SK-N-SH (cell line): ENCODE measurements at regions not wholly inside any gene's neighbourhood (a gene's known extent, or its start where the extent isn't known, plus 50 kb on each side); places are given as distances from the start of the nearest gene placed in this dataset.

Source experiments
- CTCF ChIA-PET: fragments of 300-600, 350-600 bp; formaldehyde crosslinking; extraction: SDS; loops from one replicate; lab custom pipeline; 2021; lab: Yijun Ruan, JAX
- POLR2A ChIA-PET: fragments of 350-600 bp; sonication (Branson Sonifier 250); formaldehyde crosslinking; extraction: SDS; loops from one replicate; lab custom pipeline; 2020; ENCODE audit warnings: antibody characterized with exemption, inconsistent platforms; lab: Yijun Ruan, JAX
- DNase-seq: peaks from one replicate; pipeline ENCODE4 v3.0.0; 2012
- H2AFZ ChIP-seq: fragments of 200-600 bp; sonication (generic); 2 replicates; pipeline ENCODE4 v1.8.1; 2016; ENCODE audit warnings: antibody characterized with exemption, mild to moderate bottlenecking, low read depth
- H3F3A ChIP-seq: fragments of 200-600 bp; sonication (generic); replicated peaks from 2 replicates; pipeline ENCODE3; 2016; ENCODE audit warnings: antibody characterized with exemption, mild to moderate bottlenecking; ENCODE audit not compliant: insufficient read depth
- H3K27ac ChIP-seq, 2 experiments: fragments of 200-500 bp in 1 of 2; fragments of 200-600 bp in 1 of 2; sonication (Bioruptor generic) in 1 of 2; sonication (generic), shearing (Covaris generic) in 1 of 2; 2 replicates each; pipeline versions ENCODE4 v1.5.1 to v1.6.1; 2014 to 2016; ENCODE audit warnings: low read depth in 2 of 2, inconsistent platforms in 1 of 2, low read length in 1 of 2, mild to moderate bottlenecking in 1 of 2, mixed read lengths in 1 of 2
- H3K27me3 ChIP-seq: fragments of 200-600 bp; sonication (generic), shearing (Covaris generic); 2 replicates; pipeline ENCODE4 v1.6.1; 2016; ENCODE audit warnings: mixed run types; ENCODE audit not compliant: insufficient read depth
- H3K36me3 ChIP-seq, 2 experiments: fragments of 200-500 bp in 1 of 2; fragments of 200-600 bp in 1 of 2; sonication (Bioruptor generic) in 1 of 2; sonication (generic) in 1 of 2; replicated peaks in 1 of 2; 2 replicates each; pipeline versions ENCODE3 to v1.5.1; 2014 to 2016; ENCODE audit warnings: low read length in 1 of 2, mild to moderate bottlenecking in 1 of 2; ENCODE audit not compliant: insufficient read depth in 2 of 2, control insufficient read depth in 1 of 2
- H3K4me1 ChIP-seq, 2 experiments: fragments of 200-500 bp in 1 of 2; fragments of 200-600 bp in 1 of 2; sonication (Bioruptor generic) in 1 of 2; sonication (generic), shearing (Covaris generic) in 1 of 2; 2 replicates each; pipeline versions ENCODE4 v1.5.1 to v1.6.1; 2014 to 2016; ENCODE audit warnings: low read depth in 1 of 2, low read length in 1 of 2, mixed run types in 1 of 2; ENCODE audit not compliant: insufficient read depth in 2 of 2, control insufficient read depth in 1 of 2
- H3K4me2 ChIP-seq: fragments of 200-600 bp; sonication (generic), shearing (Covaris generic); 2 replicates; pipeline ENCODE4 v1.6.1; 2017; ENCODE audit warnings: mixed run types
- H3K4me3 ChIP-seq, 2 experiments: fragments of 200-500 bp in 1 of 2; fragments of 200-600 bp in 1 of 2; sonication (Bioruptor generic) in 1 of 2; sonication (generic), shearing (Covaris generic) in 1 of 2; 2 replicates each; pipeline versions ENCODE4 v1.5.1 to v1.8.1; 2014 to 2016; ENCODE audit warnings: low read depth in 2 of 2, inconsistent platforms in 1 of 2, low read length in 1 of 2, mild to moderate bottlenecking in 1 of 2, mixed read lengths in 1 of 2, moderate library complexity in 1 of 2
- H3K79me2 ChIP-seq: fragments of 200-600 bp; sonication (generic); 2 replicates; pipeline ENCODE4 v1.8.1; 2017; ENCODE audit warnings: mild to moderate bottlenecking; ENCODE audit not compliant: insufficient read depth
- H3K9ac ChIP-seq: fragments of 200-600 bp; sonication (generic); 2 replicates; pipeline ENCODE4 v1.6.1; 2017; ENCODE audit warnings: mixed run types
- H3K9me2 ChIP-seq: fragments of 200-600 bp; sonication (generic); 2 replicates; pipeline ENCODE4 v1.6.1; 2017; ENCODE audit warnings: mixed run types
- H3K9me3 ChIP-seq: fragments of 200-600 bp; sonication (generic); 2 replicates; pipeline ENCODE4 v1.6.1; 2017; ENCODE audit warnings: mixed run types, mild to moderate bottlenecking, moderate library complexity
- H4K20me1 ChIP-seq: fragments of 200-600 bp; sonication (generic); 2 replicates; pipeline ENCODE4 v1.6.1; 2017; ENCODE audit warnings: mild to moderate bottlenecking, mixed run types; ENCODE audit not compliant: insufficient read depth
- CHD2 ChIP-seq: fragments of 150-350 bp; IDR thresholded peaks from 2 replicates; pipeline ENCODE4 v1.6.1; 2018; ENCODE audit warnings: low read length; ENCODE audit not compliant: partially characterized antibody
- ELF1 ChIP-seq: IDR thresholded peaks from 2 replicates; pipeline ENCODE4 v1.4.0; 2012
- EP300 ChIP-seq, 2 experiments: IDR thresholded peaks; 2 replicates each; pipeline versions ENCODE4 v1.4.0 to v1.6.1; 2012; ENCODE audit warnings: borderline replicate concordance in 1 of 2, low read depth in 1 of 2, low read length in 1 of 2
- EZH2phosphoT487 ChIP-seq: fragments of 200-600 bp; sonication (generic); IDR thresholded peaks from 2 replicates; pipeline ENCODE4 v1.6.1; 2017; ENCODE audit warnings: low read depth, mixed run types, mild to moderate bottlenecking, antibody characterized with exemption, moderate library complexity, borderline replicate concordance
- FOSL2 ChIP-seq: IDR thresholded peaks from 2 replicates; pipeline ENCODE4 v1.4.0; 2012; ENCODE audit warnings: low read depth, mild to moderate bottlenecking, moderate library complexity, borderline replicate concordance
- GATA2 ChIP-seq: sonication (generic); formaldehyde crosslinking; IDR thresholded peaks from 2 replicates; pipeline ENCODE4 v1.5.0; 2020; ENCODE audit warnings: mild to moderate bottlenecking, missing genetic modification reagents
- JUND ChIP-seq: IDR thresholded peaks from 2 replicates; pipeline ENCODE4 v1.4.0; 2012
- MEF2A ChIP-seq: IDR thresholded peaks from 2 replicates; pipeline ENCODE4 v1.4.0; 2012; ENCODE audit warnings: low read depth, borderline replicate concordance
- MXI1 ChIP-seq: IDR thresholded peaks from 2 replicates; pipeline ENCODE4 v1.6.1; 2012; ENCODE audit warnings: mild to moderate bottlenecking, low read depth, low read length, improper control_type of control experiment
- NFIC ChIP-seq: IDR thresholded peaks from 2 replicates; pipeline ENCODE4 v1.4.0; 2012; ENCODE audit warnings: borderline replicate concordance
- NRF1 ChIP-seq: IDR thresholded peaks from 2 replicates; pipeline ENCODE4 v1.6.1; 2012; ENCODE audit warnings: low read depth, mild to moderate bottlenecking, low read length
- POLR2AphosphoS5 ChIP-seq: IDR thresholded peaks from 2 replicates; pipeline ENCODE4 v1.6.1; 2012; ENCODE audit warnings: low read depth, low read length
- RXRA ChIP-seq: IDR thresholded peaks from 2 replicates; pipeline ENCODE4 v1.4.0; 2012; ENCODE audit warnings: low read depth, mild to moderate bottlenecking, borderline replicate concordance
- TAF1 ChIP-seq: IDR thresholded peaks from 2 replicates; pipeline ENCODE4 v1.6.1; 2012; ENCODE audit warnings: low read depth, mild to moderate bottlenecking, low read length, moderate library complexity, borderline replicate concordance
- TCF12 ChIP-seq: IDR thresholded peaks from 2 replicates; pipeline ENCODE4 v1.4.0; 2012
- WGBS: methylation state at CpG from one replicate; pipeline ENCODE4 v1.1.6; 2017; ENCODE audit warnings: low lambda C conversion rate; 5-methylcytosine and 5-hydroxymethylcytosine counted together
- TF ChIP-seq, protein P1 (sequence below): IDR thresholded peaks from 2 replicates; pipeline ENCODE4 v1.4.0; 2012; ENCODE audit warnings: low read depth
- TF ChIP-seq, protein P2 (sequence below): IDR thresholded peaks from 2 replicates; pipeline ENCODE4 v1.6.1; 2012; ENCODE audit warnings: mild to moderate bottlenecking, low read depth, low read length, moderate library complexity
- TF ChIP-seq, protein P3 (sequence below): fragments of 150-350 bp; IDR thresholded peaks from 2 replicates; pipeline ENCODE4 v1.6.1; 2017; ENCODE audit warnings: antibody characterized with exemption, low read length, low read depth, borderline replicate concordance
- TF ChIP-seq, protein P4 (sequence below): fragments of 200-600 bp; sonication (generic); IDR thresholded peaks from 2 replicates; pipeline ENCODE4 v1.6.1; 2017; ENCODE audit warnings: antibody characterized with exemption, mild to moderate bottlenecking, moderate library complexity

DNA sequence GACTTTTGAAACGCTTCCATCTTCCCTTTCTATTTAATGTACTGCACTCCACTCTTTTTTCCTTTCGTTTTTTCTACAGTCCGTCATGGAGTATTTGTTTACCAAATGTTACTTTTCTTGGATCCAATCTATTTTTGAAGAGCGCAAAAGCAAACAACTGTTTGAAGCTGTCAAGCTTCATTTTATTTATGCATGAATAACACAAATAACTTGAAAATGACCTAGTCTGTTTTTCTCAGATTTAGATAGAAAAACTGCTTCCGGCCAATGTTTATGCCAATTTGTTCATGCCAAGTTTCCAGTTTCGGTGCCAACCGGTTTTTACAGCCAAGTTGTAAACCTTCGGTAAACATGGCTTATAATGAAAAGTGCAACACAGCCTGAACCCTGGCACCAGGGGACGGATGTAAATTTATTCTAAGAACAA lies 150.9 kb upstream of the KLF6 start:
- no peaks in the 10 kb centered on the region for H3K9me3 ChIP-seq
- H3K27me3 ChIP-seq: no peaks in the 10 kb centered on the region
- no peak overlapping the region for H3K27ac ChIP-seq
- H3K79me2 ChIP-seq: no peaks in the 10 kb centered on the region
- 92% methylated on average over 9 of the region's 9 CpGs for WGBS
- H2AFZ ChIP-seq: no peak overlapping the region
- ChIA-PET POLR2A (no interaction called here), CTCF (no interaction called here)
- H4K20me1 ChIP-seq: no peaks in the 10 kb centered on the region
- H3K36me3 ChIP-seq: no peaks in the 10 kb centered on the region
- no peak for DNase-seq
- no peaks in the 10 kb centered on the region for H3K4me1 ChIP-seq
- no peaks in the 10 kb centered on the region for H3F3A ChIP-seq
- no peaks in the 10 kb centered on the region for H3K9me2 ChIP-seq
- TF ChIP-seq NFIC (no peak), TCF12 (no peak), MEF2A (no peak), FOSL2 (no peak), ELF1 (no peak), NRF1 (no peak), JUND (no peak), EP300 (IDR thresholded peaks at IDR 0.05; ENCODE audit: borderline replicate concordance in 1 of 2, low read depth in 1 of 2, low read length in 1 of 2) (no peak), MXI1 (no peak), POLR2AphosphoS5 (no peak), RXRA (no peak), GATA2 (CRISPR knock-in tag) (no peak), TAF1 (no peak), EZH2phosphoT487 (no peak), CHD2 (no peak)
- TF ChIP-seq, protein P1, sequence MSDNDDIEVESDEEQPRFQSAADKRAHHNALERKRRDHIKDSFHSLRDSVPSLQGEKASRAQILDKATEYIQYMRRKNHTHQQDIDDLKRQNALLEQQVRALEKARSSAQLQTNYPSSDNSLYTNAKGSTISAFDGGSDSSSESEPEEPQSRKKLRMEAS: no peak
- TF ChIP-seq, protein P2, sequence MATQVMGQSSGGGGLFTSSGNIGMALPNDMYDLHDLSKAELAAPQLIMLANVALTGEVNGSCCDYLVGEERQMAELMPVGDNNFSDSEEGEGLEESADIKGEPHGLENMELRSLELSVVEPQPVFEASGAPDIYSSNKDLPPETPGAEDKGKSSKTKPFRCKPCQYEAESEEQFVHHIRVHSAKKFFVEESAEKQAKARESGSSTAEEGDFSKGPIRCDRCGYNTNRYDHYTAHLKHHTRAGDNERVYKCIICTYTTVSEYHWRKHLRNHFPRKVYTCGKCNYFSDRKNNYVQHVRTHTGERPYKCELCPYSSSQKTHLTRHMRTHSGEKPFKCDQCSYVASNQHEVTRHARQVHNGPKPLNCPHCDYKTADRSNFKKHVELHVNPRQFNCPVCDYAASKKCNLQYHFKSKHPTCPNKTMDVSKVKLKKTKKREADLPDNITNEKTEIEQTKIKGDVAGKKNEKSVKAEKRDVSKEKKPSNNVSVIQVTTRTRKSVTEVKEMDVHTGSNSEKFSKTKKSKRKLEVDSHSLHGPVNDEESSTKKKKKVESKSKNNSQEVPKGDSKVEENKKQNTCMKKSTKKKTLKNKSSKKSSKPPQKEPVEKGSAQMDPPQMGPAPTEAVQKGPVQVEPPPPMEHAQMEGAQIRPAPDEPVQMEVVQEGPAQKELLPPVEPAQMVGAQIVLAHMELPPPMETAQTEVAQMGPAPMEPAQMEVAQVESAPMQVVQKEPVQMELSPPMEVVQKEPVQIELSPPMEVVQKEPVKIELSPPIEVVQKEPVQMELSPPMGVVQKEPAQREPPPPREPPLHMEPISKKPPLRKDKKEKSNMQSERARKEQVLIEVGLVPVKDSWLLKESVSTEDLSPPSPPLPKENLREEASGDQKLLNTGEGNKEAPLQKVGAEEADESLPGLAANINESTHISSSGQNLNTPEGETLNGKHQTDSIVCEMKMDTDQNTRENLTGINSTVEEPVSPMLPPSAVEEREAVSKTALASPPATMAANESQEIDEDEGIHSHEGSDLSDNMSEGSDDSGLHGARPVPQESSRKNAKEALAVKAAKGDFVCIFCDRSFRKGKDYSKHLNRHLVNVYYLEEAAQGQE: no peak
- TF ChIP-seq, protein P3, sequence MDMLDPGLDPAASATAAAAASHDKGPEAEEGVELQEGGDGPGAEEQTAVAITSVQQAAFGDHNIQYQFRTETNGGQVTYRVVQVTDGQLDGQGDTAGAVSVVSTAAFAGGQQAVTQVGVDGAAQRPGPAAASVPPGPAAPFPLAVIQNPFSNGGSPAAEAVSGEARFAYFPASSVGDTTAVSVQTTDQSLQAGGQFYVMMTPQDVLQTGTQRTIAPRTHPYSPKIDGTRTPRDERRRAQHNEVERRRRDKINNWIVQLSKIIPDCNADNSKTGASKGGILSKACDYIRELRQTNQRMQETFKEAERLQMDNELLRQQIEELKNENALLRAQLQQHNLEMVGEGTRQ: no peak
- TF ChIP-seq, protein P4, sequence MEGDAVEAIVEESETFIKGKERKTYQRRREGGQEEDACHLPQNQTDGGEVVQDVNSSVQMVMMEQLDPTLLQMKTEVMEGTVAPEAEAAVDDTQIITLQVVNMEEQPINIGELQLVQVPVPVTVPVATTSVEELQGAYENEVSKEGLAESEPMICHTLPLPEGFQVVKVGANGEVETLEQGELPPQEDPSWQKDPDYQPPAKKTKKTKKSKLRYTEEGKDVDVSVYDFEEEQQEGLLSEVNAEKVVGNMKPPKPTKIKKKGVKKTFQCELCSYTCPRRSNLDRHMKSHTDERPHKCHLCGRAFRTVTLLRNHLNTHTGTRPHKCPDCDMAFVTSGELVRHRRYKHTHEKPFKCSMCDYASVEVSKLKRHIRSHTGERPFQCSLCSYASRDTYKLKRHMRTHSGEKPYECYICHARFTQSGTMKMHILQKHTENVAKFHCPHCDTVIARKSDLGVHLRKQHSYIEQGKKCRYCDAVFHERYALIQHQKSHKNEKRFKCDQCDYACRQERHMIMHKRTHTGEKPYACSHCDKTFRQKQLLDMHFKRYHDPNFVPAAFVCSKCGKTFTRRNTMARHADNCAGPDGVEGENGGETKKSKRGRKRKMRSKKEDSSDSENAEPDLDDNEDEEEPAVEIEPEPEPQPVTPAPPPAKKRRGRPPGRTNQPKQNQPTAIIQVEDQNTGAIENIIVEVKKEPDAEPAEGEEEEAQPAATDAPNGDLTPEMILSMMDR: no peak
- H3K9ac ChIP-seq: no peak overlapping the region
- no peak overlapping the region for H3K4me2 ChIP-seq
- no peak overlapping the region for H3K4me3 ChIP-seq
